DMS153 treated with DMSO at 0.1 percent for 48 hours (cell line): ENCODE measurements at regions not wholly inside any gene's neighbourhood (a gene's known extent, or its start where the extent isn't known, plus 50 kb on each side); places are given as distances from the start of the nearest gene placed in this dataset.

Experiments
- DNase-seq: peaks from one replicate; lab custom pipeline; 2025; ENCODE audit not compliant: unreplicated experiment; lab: John Stamatoyannopoulos, UW

DNA sequence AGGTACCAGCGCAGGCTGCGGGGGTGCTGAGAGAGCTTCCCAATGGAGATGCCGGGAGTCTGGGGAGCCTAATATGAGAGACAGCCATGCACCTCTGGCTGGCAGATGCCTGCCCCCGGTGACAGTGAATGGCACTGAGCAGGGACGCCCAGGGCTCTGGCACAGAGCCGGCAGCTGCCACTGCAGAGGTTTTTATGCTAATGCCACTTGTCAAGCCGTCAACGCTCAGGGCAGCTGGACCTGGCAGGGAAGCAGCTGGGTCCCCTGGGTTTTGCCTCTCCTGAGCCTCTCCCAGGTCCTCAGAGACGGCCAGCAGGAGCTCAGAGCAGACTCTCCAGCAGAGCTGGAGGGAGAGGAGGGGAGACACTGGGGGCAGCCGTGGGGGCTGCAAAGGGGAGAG lies 573.6 kb downstream of the BUD13 start:
- DNase-seq = peak; percentile 89

DNA sequence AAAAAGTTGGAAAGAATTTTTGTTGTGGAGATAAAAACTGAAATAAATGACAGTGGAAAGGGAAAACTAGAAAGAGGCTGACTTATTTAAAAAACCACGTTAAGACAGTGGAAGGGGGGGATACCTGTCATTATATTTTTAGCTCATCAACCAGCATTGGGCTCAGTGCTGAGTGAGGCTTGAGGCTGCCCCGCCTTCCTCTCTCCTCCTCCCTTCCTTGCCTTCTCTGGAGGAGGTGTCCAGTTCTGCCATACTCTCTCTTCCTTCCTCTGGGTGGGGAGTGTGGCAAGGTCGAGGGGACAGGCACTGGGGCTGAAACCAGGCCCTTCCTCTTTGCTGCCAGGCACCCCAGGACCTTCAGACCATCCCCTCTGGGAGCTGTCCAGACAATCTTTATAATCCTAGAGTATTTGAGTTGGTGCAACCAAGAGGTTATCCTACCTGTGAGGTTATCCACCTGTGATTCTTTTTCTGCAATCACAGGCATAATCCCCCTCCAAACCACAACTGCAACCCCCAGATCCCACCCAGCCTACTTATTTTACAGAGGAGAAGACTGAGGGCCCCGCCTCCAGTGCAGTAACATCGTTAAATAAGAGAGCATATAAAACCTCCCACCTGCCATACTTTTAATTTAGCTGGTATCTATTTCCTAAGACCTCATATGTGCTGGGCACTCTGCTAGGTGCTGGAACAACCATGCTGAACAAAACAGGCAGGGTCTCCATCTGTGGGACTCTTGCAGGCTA lies 578.5 kb downstream of the BUD13 start:
- DNase-seq = no peak

DNA sequence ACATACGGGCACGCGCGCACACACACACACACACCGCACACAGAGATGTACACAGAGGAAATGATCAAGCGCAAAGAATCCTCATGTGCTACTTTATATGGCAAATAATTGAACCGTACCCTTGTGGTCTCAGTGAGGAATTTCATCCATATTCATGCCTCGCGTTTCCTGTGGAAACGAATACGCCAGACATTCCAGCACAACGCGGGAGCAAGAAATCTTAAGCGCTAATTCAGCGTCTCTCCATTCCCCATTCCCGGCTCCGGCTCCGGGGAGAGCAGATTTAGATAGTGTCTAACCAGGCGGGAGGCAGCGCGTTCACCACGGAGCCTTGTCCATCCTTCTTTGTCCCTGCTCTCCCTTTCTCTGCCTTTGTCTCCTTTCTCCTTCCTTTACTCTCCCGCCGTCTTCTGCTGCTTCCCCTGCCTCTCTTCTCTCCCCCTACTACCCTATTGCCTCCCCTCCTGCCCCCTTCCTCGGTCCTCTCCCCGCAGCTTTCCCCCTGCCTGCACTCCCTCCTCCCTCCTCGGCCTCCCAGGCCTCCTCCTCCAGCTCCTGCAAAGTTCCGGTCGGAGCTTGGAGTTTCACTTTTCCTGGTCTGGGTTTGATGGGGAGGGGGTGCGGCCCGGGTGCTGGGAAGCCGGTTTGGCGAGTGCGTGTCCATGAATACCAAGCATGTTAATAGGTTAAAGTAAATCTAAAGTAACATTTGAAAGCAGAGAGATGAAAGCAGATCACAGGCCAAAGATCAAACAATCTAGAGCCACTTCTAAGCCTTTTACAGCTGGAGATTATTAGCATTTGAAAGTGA lies 579.3 kb downstream of the BUD13 start:
- DNase-seq = peak; percentile 37

DNA sequence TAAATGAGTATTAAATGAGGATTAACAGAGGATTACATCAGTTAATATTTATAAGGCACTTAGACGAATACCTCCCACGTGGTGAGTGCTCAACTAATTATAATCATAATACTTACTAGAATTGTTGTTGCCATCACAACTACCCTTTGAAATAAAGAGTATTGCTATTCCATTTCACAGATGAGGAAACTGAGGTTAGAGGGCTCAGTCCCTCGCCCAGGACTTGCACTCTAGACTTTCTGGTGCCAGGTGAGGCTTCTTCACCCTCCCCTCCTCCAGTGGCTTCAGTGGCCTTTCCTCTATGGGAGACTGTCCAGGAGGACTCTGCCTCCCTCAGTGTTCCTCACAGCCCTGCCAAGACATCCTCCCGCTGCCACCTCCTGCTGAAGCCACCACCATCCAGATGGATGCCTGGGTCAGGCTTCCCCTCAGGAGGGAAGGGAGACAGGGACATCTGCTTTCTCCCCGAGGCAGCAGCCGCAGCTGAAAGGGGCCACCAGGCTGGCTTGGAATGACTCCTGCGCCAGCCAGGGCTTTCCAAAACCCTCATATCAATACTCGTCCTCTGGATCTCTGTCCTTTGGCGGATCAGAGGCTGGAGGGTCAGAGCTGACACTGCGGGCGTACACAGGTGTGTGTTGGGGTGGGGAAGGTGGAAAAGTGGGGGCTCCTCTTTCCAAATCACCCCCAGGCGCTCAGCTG lies 580.1 kb downstream of the BUD13 start:
- no peak for DNase-seq

DNA sequence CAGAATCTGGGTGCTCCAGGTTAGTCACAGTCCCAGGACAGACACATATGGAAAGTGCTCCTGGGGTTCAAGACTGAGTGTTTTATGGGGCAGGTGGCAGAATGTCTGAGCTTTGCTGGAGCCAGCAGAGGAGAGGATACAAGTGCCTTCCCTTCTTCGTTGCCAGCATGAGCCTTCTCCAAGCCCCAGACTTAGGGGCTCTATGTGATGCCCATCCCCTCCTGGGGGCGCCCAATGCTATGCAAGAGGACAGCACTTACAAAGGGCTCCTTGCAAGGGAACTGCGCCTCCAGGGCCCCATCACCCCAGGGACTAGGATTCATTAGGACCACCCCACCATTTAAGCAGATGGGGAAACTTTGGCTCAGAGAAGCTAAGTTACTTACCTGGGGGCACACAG lies 581.9 kb downstream of the BUD13 start:
- no peak for DNase-seq

DNA sequence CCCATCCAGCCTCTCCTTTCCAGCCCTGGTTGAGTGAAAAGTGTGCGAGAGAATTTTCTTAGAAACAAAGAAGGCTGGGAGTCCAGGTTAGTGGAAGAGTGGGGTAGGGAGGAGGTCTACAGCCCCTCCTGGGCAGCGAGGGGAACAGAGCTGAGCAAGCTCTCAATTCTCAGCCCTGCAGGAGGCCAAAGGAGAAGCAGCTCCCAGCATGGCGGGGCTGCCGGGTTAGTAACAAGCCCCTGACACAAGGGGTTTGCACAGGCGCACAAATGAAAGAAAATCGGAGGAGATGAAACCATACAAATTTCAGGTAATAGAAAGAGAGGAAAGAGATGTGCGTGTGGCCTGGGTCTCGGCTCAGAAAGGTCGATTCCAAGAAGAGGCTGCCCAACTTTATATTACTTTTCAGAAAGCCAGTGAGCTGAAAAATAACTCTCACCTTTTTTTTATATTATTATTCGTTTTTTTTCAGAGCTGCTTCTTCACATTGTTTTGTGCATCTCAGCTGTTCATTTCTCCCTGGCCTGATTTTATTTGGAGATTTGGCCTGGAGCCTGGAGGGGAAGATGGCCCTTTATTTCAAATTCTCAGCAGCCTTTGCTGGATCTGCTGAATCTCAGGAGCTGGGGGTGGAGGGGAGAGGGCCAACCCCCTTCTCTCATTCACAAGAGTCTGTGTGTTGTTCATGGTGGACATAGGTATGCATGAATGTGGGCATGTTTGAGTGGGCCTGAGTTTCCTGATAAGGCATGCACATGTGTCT lies 583.2 kb downstream of the BUD13 start:
- DNase-seq = no peak

DNA sequence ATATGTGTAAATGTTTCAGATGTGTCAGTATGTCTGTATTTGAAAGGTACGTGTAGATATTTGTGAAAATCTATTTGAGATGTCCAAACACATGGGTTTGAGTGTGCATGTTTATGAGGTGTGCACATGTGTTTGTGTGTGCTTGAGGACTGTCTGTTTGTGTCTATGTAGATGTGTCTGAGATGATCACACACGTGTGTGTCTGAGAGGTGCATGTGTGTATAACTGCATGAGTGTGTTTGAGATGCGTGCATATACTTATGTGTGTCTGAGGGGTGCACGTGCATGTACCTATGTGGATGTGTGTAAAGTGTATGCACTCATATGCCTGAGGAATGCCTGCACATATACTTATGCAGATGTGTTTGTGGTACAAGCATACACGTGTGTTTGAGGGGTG lies 584.4 kb downstream of the BUD13 start:
- DNase-seq = no peak

DNA sequence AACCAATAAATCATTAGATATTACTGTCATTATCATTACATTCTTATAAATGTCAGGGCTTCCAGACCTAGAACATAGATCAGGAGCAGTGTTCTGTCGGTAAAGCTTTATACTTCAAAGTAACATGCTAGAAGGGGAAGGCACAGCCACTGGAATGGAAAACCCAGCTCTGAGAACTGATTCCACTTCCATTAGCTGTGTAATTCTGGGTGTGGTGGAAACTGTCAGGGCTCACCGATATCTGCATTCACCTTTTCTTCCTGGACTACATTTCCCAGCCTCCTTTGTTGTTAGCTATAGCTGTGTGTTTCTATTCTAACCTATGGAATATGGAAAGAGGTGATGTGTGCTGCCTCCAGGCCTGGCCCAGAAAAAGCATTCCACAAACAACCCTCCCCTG lies 585.8 kb downstream of the BUD13 start:
- no peak for DNase-seq

DNA sequence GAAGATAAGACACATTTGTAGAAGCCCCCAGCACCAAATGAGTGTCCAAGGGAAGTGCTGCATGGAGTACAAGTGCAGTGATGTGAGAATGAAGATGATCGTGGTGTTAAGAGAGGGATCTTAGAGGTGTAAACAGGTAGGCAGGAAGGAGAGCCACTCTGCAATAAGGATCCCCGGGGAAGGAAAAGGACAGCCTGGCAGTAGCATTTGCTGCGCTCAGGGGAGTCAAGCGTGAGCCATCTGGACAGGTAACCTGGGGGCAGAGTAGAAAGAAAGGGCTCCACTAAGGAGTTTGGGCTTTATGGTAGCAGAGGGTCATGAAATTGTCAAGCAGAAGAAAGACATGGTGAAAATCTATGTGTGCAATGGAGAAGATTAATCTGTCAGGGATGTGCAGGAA lies 587.2 kb downstream of the BUD13 start:
- DNase-seq = no peak

DNA sequence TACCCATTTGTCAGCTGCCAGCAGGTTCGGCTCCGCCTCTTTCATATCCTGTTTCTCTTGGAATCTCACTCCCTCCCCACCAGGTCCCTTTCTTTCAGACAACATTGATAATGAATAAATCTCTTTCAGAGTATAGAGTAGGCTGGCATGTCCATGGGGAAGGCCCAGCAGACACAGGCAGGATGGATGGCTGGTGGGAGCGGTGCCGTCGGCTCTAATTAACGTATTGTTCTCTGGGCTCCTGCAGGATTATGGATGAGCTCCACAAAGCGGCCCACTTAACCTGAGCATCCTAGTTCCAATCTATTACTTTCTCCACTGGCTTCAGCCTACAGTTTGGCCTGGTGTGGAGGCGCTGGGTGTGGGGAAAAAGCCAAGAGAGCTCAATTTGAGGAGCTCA lies 588.0 kb downstream of the BUD13 start:
- no peak for DNase-seq

DNA sequence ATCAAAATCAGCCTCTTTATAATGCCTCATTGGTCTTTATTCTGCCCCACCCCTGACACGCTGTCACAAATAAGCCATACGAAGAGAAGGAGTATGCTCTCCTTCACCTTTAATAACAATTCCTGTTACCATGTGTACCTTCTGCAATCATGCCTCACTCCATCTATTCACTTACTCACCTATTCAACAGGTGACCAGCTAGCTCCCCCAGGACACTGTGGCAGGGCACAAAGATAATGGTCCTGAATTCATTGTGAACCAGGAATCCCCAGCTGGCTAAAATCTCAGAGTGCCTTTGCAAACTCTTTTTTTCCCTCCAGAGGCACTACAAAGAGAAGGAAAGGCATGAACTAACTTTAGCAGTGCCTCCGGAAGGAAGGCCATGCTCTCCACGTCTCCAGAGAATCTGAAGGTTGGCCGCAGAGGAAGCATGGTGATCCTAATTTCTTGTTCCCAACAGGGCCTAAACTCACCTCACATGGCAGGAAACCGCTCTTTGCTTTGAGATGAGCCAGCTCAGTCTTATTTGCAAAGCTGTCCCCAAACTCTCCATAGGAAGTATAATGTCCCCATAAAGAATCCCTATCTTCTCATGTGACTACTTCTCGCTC lies 590.3 kb downstream of the BUD13 start:
- DNase-seq = no peak

DNA sequence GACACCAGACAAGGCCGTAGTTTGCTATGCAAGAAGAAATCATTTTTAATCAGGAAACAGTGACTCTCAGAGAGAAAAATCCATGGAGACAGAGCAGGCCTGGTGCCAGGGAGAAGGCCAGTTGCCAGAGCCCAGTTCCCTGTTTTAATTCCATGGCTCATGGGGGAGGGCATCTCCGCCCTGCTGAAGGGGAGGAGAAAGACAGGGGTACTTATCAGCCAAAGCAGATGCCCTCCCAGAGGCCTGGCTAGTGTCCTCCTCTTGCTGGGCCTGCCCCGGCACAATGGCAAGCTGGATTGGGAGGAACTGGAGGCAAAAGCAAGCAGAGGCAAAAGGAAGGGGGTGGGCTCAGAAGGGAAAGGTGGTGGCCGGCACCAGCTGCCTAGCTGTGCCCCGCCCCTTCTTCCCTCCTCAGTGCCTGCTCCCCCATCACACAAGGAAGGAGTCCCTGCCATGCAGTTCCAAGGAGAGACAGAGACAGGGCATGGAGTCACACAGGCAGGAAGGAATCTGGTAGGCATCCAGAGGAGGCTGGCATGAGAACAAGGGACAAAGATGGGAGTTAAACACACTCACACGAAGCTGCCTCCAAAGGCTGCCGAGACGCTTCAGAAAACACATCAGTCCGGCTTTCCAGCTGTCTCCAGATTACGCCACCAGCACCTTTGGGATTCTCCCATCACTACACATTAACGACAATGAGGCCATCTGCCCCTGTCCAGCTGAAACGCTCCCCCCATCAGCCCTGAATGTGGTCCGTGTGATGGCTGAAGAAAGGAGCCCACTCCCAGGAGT lies 591.8 kb downstream of the BUD13 start:
- DNase-seq = no peak

DNA sequence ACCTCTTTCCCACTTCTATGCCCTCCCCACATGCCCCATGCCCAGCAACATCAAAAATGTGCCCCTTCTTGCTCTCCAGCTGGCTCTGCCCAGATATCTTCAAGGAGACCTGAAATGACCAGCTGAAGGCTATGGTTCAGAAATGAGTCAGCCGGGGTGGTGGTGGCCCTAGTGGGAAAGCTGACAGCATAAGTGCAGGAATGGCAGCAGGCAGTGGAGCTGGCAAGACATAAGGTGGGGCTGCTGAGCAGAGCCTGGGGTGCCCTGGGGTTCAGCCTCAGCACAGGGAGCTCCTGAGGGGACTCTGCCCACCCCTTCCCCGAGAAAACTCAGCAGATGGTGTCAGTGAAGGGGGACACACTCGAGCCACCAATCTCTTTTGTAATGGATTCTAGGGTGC lies 593.4 kb downstream of the BUD13 start:
- no peak for DNase-seq

DNA sequence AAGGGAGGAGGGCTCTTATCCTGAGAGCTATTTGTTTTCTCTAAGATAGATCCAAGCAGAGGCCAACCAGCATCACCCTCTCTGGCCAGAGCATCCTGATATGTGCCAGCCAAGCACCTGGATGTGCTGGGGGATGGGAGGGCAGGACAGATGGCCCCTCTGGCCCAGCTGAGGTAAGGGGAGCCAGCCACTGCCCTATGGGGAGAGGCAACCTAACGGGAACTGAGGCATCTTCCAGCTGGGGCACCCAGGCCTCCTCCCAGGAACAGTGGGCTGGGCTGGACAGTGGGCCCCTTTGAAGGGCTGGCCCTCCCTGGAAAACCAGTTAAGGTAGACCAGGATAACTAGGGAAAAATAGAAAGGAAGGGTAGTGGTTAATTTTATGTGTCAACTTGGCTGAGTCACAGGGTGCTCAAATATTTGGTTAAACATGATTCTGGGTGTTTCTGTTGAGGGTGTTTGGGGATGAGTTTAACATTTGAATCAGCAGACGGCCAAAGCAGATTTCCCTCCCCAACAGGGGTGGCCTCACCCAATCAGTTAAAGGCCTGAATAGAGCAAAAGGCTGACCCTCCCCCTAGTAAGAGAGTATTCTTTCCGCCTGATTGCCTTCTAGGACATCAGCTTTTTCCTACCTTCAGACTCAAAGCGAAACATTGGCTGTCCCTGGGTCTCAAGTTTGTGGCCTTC lies 595.1 kb downstream of the BUD13 start:
- DNase-seq = no peak

DNA sequence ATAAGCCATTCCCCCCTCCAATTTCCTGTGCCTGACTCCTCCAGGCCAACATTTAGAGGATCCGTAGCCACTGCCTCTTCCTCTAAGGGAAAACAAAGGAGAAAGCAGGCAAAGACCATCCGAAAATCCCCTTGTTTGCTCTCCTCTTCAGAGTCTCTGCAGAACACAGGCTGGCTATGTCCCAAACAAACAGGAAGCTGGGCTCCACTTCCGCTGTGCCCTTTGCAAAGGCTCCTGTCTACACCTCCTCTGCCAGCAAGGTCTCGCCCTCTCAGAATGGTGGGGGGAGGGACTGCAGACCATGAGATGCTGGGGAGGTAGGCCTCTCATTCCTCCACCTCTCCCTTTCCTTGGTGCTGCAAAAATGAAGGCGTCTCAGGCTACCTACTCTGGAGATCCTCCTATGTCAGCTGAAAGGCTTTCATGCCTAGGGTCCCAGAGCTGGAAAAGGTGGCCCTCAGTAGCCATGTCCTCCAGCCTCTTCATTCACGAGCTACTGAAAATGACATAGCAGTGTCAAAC lies 596.2 kb downstream of the BUD13 start:
- peak; percentile 28 for DNase-seq

DNA sequence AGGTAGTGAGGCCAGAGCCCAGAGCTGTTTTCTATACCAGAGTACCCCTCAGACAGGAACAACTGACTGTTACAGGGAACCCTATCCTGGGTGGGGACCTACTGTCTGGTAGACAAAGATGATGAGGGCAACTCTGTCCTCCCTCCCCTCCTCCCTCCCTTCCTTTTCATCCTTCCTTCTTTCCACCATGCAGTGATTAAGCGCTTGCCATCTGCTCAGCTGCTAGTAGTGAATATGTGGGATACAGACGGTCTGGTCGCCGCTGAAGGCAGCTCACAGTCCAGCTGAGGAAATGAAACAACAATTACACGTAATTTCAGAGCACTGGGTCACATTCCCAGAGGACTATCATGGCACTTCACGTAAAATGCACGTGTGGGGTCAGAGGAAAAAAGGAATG lies 597.1 kb downstream of the BUD13 start:
- no peak for DNase-seq

DNA sequence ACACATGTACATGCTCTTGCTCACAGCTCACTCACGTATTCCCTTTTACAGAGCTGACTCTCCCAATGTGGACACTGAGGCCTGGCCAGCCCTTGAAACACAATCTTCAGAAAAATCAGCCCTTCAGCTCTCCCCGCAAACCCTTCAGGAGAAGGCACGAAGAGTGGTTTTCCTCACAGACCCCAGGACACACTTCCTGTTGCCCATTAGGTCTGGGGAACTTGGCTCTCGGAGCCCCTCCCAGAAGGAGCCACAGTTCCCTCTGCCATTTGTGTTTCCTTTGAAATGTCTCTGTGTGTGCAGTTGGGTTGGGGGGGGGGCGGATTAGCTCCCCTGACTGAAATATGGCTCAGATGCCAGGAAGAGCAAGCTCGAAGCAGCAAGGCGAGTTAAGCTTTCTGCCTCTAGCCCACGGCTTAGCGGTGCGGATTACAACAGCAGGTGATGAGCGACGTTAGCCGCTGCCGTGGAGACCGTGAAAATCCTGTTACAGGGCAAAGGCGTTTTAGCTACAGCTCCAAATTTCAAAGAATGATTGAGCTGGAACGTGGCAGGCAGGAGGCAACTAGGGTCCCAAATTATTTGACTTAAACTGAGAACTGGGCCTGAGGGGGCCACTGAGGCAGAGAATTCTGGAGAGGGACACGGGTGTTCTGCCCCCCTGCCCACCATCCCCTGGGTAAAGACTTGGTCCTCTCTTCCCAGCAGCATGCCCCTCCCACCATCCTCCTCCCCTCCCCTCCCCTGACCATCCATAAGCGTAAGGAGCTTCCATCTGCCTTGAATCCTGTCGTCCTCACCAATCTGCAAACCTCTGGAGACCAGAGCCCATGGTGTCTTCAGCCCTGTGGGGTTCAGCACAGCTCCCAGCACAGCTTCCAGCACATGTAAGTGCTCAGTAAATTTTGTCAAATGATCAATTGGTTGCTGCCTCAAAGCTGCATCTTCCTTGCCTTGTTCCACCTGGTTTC lies 598.6 kb downstream of the BUD13 start:
- no peak for DNase-seq

DNA sequence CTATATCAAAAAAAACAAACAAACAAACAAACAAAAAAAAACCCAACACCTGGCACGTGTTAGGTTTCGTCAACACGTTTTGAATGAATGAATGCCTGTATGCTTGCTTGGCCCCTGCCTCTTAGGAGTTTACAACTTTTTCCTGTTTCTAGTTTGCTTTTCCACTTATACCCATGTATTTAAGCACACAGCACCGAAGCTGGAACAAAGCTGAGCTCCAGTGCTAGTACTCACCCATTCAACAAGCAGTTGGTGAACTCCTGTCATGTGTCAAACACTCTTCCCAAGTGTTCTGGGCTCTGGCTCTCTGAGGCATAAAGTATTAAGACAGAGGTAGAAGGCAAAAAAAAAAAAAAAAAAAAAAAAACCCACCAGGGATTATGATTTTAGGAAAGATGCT lies 599.3 kb downstream of the BUD13 start:
- no peak for DNase-seq
